ENCODE measurements at regions not wholly inside any gene's neighbourhood (a gene's known extent, or its start where the extent isn't known, plus 50 kb on each side); places are given as distances from the start of the nearest gene placed in this dataset.
A peak's percentile ranks its signal among the peaks of the same experiment; 100 is the strongest.
"Not testable (repeated sequence)": the region's sequence is repeated elsewhere in the genome, so short reads cannot be mapped to it uniquely, and the experiment has no call there.

GRCh38 chr1:120552190-120552589 lies 137.4 kb downstream of the NBPF8 start:
- DNase-seq, result not testable (repeated sequence)

- DNase-seq, result not testable (repeated sequence)
Measured at GRCh38 chr1:120557605-120558302, 142.9 kb downstream of the NBPF8 start.

GRCh38 chr1:120558303-120559060 lies 143.6 kb downstream of the NBPF8 start:
- peak; percentile 41 for DNase-seq

GRCh38 chr1:120561767-120562166 lies 146.9 kb downstream of the NBPF8 start:
- not testable (repeated sequence) for DNase-seq

GRCh38 chr1:120565396-120565795 lies 150.6 kb downstream of the NBPF8 start:
- not testable (repeated sequence) for DNase-seq

- DNase-seq, result not testable (repeated sequence)
Measured at GRCh38 chr1:120567620-120568019, 152.8 kb downstream of the NBPF8 start.

GRCh38 chr1:120575201-120575600 lies 148.5 kb upstream of the NBPF26 start:
- not testable (repeated sequence) for DNase-seq

GRCh38 chr1:120582135-120582534 lies 141.6 kb upstream of the NBPF26 start:
- DNase-seq, result not testable (repeated sequence)

GRCh38 chr1:120586053-120586452 lies 137.7 kb upstream of the NBPF26 start:
- not testable (repeated sequence) for DNase-seq

GRCh38 chr1:120588811-120589210 lies 134.9 kb upstream of the NBPF26 start:
- DNase-seq, result not testable (repeated sequence)

- DNase-seq, result not testable (repeated sequence)
Measured at GRCh38 chr1:120591774-120592173, 132.0 kb upstream of the NBPF26 start.

- DNase-seq, result not testable (repeated sequence)
Measured at GRCh38 chr1:120592943-120593342, 130.8 kb upstream of the NBPF26 start.

- DNase-seq, result not testable (repeated sequence)
Measured at GRCh38 chr1:120593648-120594047, 130.1 kb upstream of the NBPF26 start.

GRCh38 chr1:120598331-120598951 lies 125.3 kb upstream of the NBPF26 start:
- DNase-seq, result not testable (repeated sequence)

- not testable (repeated sequence) for DNase-seq
Measured at GRCh38 chr1:120599511-120599910, 124.2 kb upstream of the NBPF26 start.

- DNase-seq, result not testable (repeated sequence)
Measured at GRCh38 chr1:120600442-120601041, 123.2 kb upstream of the NBPF26 start.

- DNase-seq, result not testable (repeated sequence)
Measured at GRCh38 chr1:120607882-120608281, 115.9 kb upstream of the NBPF26 start.

GRCh38 chr1:120608314-120609014 lies 115.3 kb upstream of the NBPF26 start:
- not testable (repeated sequence) for DNase-seq

- not testable (repeated sequence) for DNase-seq
Measured at GRCh38 chr1:120609015-120609573, 114.7 kb upstream of the NBPF26 start.

- DNase-seq, result not testable (repeated sequence)
Measured at GRCh38 chr1:120609834-120610233, 113.9 kb upstream of the NBPF26 start.

- not testable (repeated sequence) for DNase-seq
Measured at GRCh38 chr1:120614931-120615639, 108.7 kb upstream of the NBPF26 start.

All from occipital lobe (tissue), 1 donor.